ENCODE measurements at regions not wholly inside any gene's neighbourhood (a gene's known extent, or its start where the extent isn't known, plus 50 kb on each side); places are given as distances from the start of the nearest gene placed in this dataset.

GRCh38 chr6:166747644-166748595, 120.9 kb upstream of the RPS6KA2 start:
- no peak for DNase-seq

DNA sequence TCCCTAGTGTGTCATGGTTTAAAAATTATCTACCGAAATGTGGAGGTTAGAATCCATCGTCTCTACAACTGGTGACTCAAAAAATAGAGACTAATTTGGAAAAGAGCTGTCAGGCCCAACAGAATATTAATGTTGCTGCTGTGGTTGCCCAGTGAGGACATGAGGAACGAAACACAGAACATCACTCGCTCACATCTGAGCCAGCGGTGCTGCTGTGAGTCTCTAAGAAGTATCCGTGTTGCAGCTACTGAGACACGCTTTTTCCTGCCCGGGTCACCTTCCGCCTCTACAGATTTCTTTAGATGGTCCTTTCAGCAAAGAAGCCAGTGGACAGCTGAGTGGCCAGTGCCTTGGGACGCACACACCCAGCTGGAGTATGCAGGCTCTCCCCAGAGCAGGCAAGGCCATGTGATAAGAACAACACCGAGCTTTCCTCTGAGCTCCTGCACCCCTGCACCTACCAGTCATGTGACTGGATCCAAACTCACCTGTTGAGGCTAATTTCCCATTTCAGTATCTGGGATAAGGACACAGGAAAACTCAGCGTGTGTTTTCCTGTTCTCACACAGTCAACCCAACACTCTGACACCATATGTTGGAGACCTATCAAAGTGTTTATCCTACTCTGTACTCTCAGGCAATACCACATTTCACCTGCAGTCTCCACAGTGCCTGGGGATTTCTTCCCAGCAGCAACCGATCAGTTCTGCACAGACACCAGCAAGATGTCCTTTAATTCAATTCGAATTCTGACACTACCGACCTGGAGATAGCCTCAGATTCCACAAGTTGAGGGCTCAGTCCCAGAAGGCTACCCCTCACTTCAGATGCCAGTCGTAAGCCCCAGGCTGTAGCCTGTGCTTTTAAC, 119.0 kb upstream of the RPS6KA2 start:
- no peak for DNase-seq

DNA sequence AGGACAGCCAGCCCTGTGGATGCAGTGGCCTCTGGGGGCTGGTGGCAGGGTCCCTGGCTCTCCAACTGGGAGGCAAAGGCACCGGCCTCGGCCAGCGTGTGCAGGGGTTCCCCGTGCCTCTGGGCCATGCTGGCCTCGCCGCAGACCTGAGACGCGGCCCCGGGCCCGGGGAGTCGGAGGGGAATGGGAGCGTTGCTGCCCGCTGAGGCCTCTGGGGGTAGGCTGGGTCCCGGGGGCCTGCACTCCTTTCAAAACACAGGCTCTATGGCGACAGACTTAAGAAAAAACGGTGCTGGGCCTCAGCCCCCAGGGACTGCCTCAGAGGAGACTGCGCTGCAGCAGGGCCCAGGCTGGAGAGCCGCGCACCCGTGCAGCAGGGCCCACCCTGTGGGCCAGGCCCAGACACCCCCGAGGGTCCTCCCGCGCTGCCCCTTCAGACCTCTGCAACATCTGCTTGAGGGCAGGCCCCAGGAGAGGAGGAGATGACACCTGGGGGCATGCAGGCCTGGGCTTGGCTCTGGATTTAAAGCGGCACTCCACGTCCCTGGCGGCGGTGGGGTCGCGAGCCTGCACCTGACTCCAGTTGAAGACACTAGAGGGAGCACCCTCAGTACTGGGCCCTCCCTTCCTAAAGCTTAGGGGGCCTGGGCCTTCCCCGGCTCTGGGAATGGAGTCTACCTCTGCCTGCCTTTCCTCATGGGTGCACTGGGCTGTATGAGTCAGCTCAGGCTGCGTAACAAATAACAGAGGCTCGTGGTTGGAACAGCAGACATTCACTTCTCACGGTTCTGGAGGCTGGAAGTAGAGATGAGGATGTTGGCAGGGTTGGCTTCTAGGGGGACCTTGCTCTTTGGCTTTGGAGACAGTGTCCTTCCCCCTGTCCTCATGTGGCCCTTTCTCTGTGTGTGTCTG, 117.4 kb upstream of the RPS6KA2 start:
- no peak for DNase-seq

GRCh38 chr6:166743406-166744222, 116.6 kb upstream of the RPS6KA2 start:
- DNase-seq, result no peak

- no peak for DNase-seq
Observed at GRCh38 chr6:166742981-166743380, 115.9 kb upstream of the RPS6KA2 start.

GRCh38 chr6:166739976-166740318, 112.9 kb upstream of the RPS6KA2 start:
- no peak for DNase-seq

DNA sequence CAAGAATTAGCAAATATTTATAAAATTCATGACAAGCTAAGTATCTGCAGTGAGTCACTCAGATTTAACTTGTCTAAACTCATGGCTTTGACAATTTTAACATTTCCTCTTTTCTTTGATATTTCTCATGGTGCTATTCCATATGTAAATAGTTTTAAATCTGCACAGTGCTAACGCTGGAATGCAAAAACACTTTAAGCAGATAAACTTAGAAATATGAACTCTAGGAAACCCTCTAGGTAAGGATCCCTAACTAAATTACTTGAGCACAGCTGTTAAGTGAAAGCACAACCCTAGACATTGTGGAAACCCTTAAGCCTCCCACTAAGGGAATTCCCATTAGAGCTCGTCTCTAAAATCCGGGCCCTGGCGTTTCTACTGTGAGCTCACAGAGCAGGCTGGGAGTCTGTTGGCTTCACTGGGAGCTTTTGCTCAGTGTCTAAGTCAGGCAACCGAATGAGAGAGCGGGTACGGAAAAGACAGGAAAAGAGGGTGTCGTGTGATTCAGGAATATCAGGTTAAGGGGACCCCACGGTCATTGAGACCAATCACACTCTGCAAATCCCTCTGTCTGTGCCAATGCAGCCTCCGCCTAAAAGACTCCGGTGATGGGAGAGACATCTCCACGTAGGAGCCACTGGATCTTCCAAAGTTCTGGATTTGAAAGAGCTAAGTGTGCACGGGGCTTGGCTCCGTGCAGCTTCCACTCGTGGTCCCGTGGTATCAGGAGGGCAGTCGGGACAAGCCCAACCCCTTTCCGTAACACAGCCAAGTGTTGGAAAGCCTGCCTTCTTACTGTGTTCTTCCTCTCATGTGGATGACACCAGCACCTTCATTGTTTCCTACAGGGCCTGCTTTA, 112.3 kb upstream of the RPS6KA2 start:
- no peak for DNase-seq

GRCh38 chr6:166738386-166739116, 111.5 kb upstream of the RPS6KA2 start:
- DNase-seq, result no peak

DNA sequence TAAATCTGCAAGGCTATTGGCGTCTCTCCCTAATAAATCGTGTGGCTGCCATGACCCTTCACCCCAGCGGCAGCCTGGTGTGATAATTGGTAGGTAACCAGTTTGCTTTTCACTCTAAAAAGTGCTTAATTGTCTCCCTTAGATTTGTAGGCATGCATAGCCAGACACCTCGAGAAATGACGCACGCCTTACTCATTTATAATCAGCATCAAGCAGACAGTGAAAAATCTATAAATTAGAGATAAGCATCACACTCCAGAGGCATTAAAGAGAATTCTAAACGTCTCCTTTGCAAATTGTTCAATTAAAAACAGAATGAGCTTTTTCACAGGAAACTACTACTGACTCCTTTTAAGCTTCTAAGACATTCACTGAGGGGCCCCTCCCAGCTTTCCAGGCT, 110.2 kb upstream of the RPS6KA2 start:
- DNase-seq, result no peak

- no peak for DNase-seq
Observed at GRCh38 chr6:166736634-166737033, 109.6 kb upstream of the RPS6KA2 start.

- no peak for DNase-seq
Observed at GRCh38 chr6:166733900-166734299, 106.8 kb upstream of the RPS6KA2 start.

- DNase-seq, result no peak
Observed at GRCh38 chr6:166729658-166730057, 102.6 kb upstream of the RPS6KA2 start.

- DNase-seq, result no peak
Observed at GRCh38 chr6:166728884-166729530, 102.0 kb upstream of the RPS6KA2 start.

DNA sequence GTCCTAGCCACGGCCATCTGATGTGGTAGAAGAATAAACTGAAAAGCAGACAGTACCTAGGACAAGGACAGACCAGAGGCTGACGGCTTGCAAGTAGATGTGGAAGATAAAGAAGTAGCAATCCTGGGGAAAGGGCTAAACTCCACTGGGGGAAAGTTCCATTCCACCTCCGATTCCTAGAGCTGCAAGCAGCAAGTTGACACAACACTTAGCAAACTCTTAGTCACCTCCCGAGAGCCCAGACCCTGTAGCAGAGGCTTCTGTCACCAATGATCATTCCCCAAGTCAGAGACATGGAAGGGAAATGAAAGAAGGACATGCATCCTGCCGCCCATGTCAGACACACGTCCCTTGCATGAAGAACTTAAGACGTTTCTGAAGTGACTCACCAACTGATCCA, 99.2 kb upstream of the RPS6KA2 start:
- DNase-seq, result no peak

- no peak for DNase-seq
Observed at GRCh38 chr6:166725571-166725970, 98.5 kb upstream of the RPS6KA2 start.

- DNase-seq, result no peak
Observed at GRCh38 chr6:166724576-166724975, 97.5 kb upstream of the RPS6KA2 start.

DNA sequence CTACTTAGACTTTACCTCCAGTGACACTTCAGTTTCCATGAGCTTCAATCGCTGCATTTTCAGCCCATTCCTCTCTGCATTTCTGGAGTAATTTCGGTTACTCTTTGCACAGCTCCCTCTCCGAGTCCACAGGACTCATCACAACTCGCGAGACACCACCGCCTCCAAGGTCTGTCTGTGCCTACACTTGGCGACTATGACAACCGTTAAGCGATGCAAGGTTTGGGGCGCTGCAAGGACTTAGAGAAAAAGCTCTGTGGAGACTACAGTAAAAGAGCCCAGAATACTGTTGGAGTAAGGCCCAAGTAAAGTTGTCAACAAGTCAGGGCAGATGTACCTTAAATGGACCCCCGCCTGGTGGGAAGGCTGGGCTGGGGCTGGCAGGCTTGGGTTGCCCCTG, 95.7 kb upstream of the RPS6KA2 start:
- DNase-seq, result no peak

DNA sequence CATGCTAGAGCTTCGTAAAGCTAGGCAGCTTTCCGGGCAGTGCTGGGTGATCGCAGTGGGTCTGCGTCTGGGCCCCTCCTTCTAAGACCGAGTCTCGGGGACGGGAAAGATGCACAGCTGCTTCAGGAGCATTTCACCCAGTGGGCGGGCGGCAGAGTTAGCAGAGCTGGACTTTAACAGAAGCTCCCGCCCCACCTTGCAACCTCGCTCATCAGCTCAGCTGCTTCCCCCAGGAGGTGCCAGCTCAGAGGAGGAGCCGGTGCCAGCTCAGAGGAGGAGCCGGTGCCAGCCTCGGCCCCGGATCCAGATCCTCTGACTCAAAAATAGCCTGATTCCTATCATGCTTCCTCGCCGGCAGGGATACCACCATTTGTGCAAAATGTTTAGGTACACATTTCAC, 94.5 kb upstream of the RPS6KA2 start:
- no peak for DNase-seq

DNA sequence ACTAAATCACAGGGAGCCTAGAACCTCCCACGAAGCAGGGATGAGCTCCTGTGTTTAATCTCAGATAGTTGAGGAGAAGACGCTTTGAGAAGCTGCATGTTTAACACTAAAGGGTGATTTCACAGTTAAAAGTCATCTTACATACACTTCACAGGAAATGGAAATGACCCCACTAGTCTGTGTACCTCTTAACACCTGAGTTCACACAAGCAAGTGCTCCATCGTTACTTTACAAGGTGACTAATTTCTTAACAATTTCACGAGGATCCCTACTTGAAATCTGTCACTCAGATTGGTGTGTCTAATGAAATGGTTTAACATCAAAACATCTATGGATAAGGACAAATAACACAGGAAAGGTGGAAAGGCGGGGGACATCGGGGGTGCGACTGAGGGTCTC, 93.8 kb upstream of the RPS6KA2 start:
- DNase-seq, result no peak

GRCh38 chr6:166719019-166719418, 92.0 kb upstream of the RPS6KA2 start:
- no peak for DNase-seq

Measured in NCI-H1694 (cell line).